GM12878 (cell line): ENCODE measurements at regions not wholly inside any gene's neighbourhood (a gene's known extent, or its start where the extent isn't known, plus 50 kb on each side); places are given as distances from the start of the nearest gene placed in this dataset.
A peak's percentile ranks its signal among the peaks of the same experiment; 100 is the strongest.

Experiments used
- ATAC-seq: fragments of 200-7000 bp; cut with Tn5 transposase; 3 replicates; pipeline ENCODE4 v1.9.1; 2020; ENCODE audit warnings: mild to moderate bottlenecking, moderate library complexity
- BruUV-seq: library from RNA; stranded (reverse); fragments of 400-500 nt; replicated peaks from 2 replicates; lab custom pipeline; 2021; lab: Mats Ljungman, UMichigan
- CTCF ChIA-PET: fragments of 300-600 bp; sonication (Branson Sonifier 250); formaldehyde crosslinking; extraction: SDS; loops from one replicate; lab custom pipeline; 2021; ENCODE audit warnings: inconsistent platforms; lab: Yijun Ruan, JAX
- POLR2A ChIA-PET: fragments of 350-600 bp; formaldehyde crosslinking; extraction: SDS; loops from one replicate; lab custom pipeline; 2021; ENCODE audit warnings: inconsistent platforms; lab: Charles Lee
- RAD21 ChIA-PET: fragments of 300-600 bp; sonication (Branson Sonifier 250); formaldehyde crosslinking; loops from one replicate; lab custom pipeline; 2023; ENCODE audit warnings: antibody characterized with exemption; ENCODE audit not compliant: unreplicated experiment; lab: Charles Lee
- SMC1A ChIA-PET: fragments of 300-600 bp; sonication (Branson Sonifier 250); formaldehyde crosslinking; loops from one replicate; lab custom pipeline; 2023; ENCODE audit not compliant: unreplicated experiment, uncharacterized antibody; lab: Charles Lee
- DNase-seq: peaks from one replicate; pipeline ENCODE4 v3.0.0-alpha.2; 2011; ENCODE audit warnings: low read depth, low spot score
- FAIRE-seq: peaks from 3 replicates; lab custom pipeline; 2011; peaks lifted over from hg19 to GRCh38; lab: Jason Lieb, UNC
- H2AFZ ChIP-seq: 2 replicates; pipeline ENCODE4 v1.6.0; 2011; ENCODE audit warnings: low read depth, low read length, control low read depth; ENCODE audit not compliant: control insufficient read depth
- H3K27ac ChIP-seq: 2 replicates; pipeline ENCODE4 v1.5.1; 2011; ENCODE audit warnings: control low read depth; ENCODE audit not compliant: control insufficient read depth, insufficient read depth
- H3K27me3 ChIP-seq, 2 experiments: replicated peaks in 1 of 2; 2 replicates each; pipeline versions ENCODE4 v1.6.0 to v1.6.1; 2011; ENCODE audit warnings: low read length in 1 of 2; ENCODE audit not compliant: control insufficient read depth in 2 of 2, insufficient read depth in 2 of 2
- H3K36me3 ChIP-seq, 2 experiments: 2 replicates each; pipeline ENCODE4 v1.5.1; 2011; ENCODE audit warnings: low read length in 1 of 2; ENCODE audit not compliant: control insufficient read depth in 2 of 2, insufficient read depth in 2 of 2
- H3K4me1 ChIP-seq: 2 replicates; pipeline ENCODE4 v1.6.1; 2011; ENCODE audit warnings: mild to moderate bottlenecking, low read length, moderate library complexity, mixed read lengths; ENCODE audit not compliant: control insufficient read depth, insufficient read depth
- H3K4me2 ChIP-seq: 2 replicates; pipeline ENCODE4 v1.6.0; 2011; ENCODE audit warnings: control low read depth; ENCODE audit not compliant: control insufficient read depth, insufficient read depth
- H3K4me3 ChIP-seq: fragments of 200-600 bp; sonication (generic); 2 replicates; pipeline ENCODE4 v1.5.1; 2016
- H3K79me2 ChIP-seq: 2 replicates; pipeline ENCODE4 v1.6.0; 2011; ENCODE audit warnings: low read length; ENCODE audit not compliant: control insufficient read depth, insufficient read depth
- H3K9ac ChIP-seq: 2 replicates; pipeline ENCODE4 v1.8.0; 2011; ENCODE audit warnings: low read length, control low read depth, mixed read lengths; ENCODE audit not compliant: control insufficient read depth, insufficient read depth
- H3K9me3 ChIP-seq: replicated peaks from 3 replicates; pipeline ENCODE4 v1.5.1; 2011; ENCODE audit warnings: mild to moderate bottlenecking, low read length; ENCODE audit not compliant: control insufficient read depth, insufficient read depth
- H4K20me1 ChIP-seq: 2 replicates; pipeline ENCODE4 v1.6.0; 2011; ENCODE audit not compliant: control insufficient read depth, insufficient read depth
- CBX3 ChIP-seq: fragments of 200-600 bp; sonication (generic); IDR thresholded peaks from 2 replicates; pipeline ENCODE4 v1.6.1; 2016; ENCODE audit warnings: low read depth, borderline replicate concordance
- CEBPZ ChIP-seq: fragments of 150-350 bp; IDR thresholded peaks from 2 replicates; pipeline ENCODE4 v1.6.1; 2016; ENCODE audit warnings: low read depth, low read length
- DPF2 ChIP-seq: fragments of 450-650 bp; IDR thresholded peaks from 2 replicates; pipeline ENCODE4 v1.6.1; 2017; ENCODE audit warnings: mild to moderate bottlenecking
- PAX8 ChIP-seq: fragments of 450-650 bp; IDR thresholded peaks from 2 replicates; pipeline ENCODE4 v1.6.1; 2017; ENCODE audit warnings: mild to moderate bottlenecking, moderate library complexity
- PKNOX1 ChIP-seq: fragments of 450-650 bp; IDR thresholded peaks from 2 replicates; pipeline ENCODE4 v1.6.1; 2016; ENCODE audit warnings: mild to moderate bottlenecking
- RBBP5 ChIP-seq: fragments of 200-600 bp; sonication (generic); conservative IDR thresholded peaks from 2 replicates; pipeline ENCODE4 v1.6.1; 2016
- SKIL ChIP-seq: fragments of 450-650 bp; IDR thresholded peaks from 2 replicates; pipeline ENCODE4 v1.6.1; 2017; ENCODE audit warnings: mild to moderate bottlenecking, low read depth, inconsistent platforms; ENCODE audit not compliant: poor library complexity, severe bottlenecking
- SMARCA5 ChIP-seq: fragments of 450-650 bp; IDR thresholded peaks from 2 replicates; pipeline ENCODE4 v1.6.1; 2017; ENCODE audit warnings: mild to moderate bottlenecking
- SP1 ChIP-seq: IDR thresholded peaks from one replicate; pipeline ENCODE4 v1.6.1; 2011; ENCODE audit warnings: low read depth, low read length
- SREBF1 ChIP-seq: IDR thresholded peaks from 2 replicates; pipeline ENCODE4 v1.6.1; 2012; ENCODE audit warnings: mild to moderate bottlenecking, low read length
- TCF12 ChIP-seq: IDR thresholded peaks from 2 replicates; pipeline ENCODE4 v1.6.1; 2011; ENCODE audit warnings: low read depth, mild to moderate bottlenecking, low read length
- ZBTB40 ChIP-seq: fragments of 450-650 bp; IDR thresholded peaks from 2 replicates; pipeline ENCODE4 v1.6.1; 2016; ENCODE audit warnings: mild to moderate bottlenecking, moderate library complexity, borderline replicate concordance
- ZNF24 ChIP-seq: fragments of 450-650 bp; IDR thresholded peaks from 2 replicates; pipeline ENCODE4 v1.6.1; 2017; ENCODE audit warnings: antibody characterized with exemption, mild to moderate bottlenecking
- ZNF274 ChIP-seq: IDR thresholded peaks from one replicate; pipeline ENCODE4 v1.8.0; 2011; ENCODE audit not compliant: insufficient read length, insufficient read depth
- ZNF622 ChIP-seq: fragments of 450-650 bp; IDR thresholded peaks from 2 replicates; pipeline ENCODE4 v1.6.1; 2017; ENCODE audit warnings: mild to moderate bottlenecking, inconsistent platforms
- WGBS: methylation state at CpG from one replicate; pipeline ENCODE4 v1.1.6; 2016; ENCODE audit warnings: low lambda C conversion rate; ENCODE audit not compliant: insufficient replicate concordance, insufficient coverage; ENCODE audit errors: missing lambda C conversion rate; 5-methylcytosine and 5-hydroxymethylcytosine counted together
- in situ Hi-C: fragments of 300-500 bp; cut with MboI; formaldehyde crosslinking; loops from 9 replicates; pipeline ENCODE4 v1.14.3; 2018; ENCODE audit warnings: mixed read lengths
- intact Hi-C: fragments of 100-400 bp; cut with micrococcal nuclease; formaldehyde crosslinking; loops from one replicate; pipeline ENCODE4 v1.14.2; 2022; ENCODE audit not compliant: unreplicated experiment

- Histone ChIP-seq H3K4me3 (no peak overlapping the region), H3K79me2 (no peaks in the 10 kb centered on the region), H3K9me3 (no peaks in the 10 kb centered on the region), H3K27me3 (no peaks in the 10 kb centered on the region), H2AFZ (no peak overlapping the region; the same call in 1 of the 2 replicates), H3K9ac (no peak overlapping the region), H3K4me1 (no peaks in the 10 kb centered on the region; the same call in 1 of the 2 replicates), H3K36me3 (no peaks in the 10 kb centered on the region), H3K4me2 (peak overlapping the region; percentile 34; the same call in 1 of the 2 replicates), H4K20me1 (no peaks in the 10 kb centered on the region), H3K27ac (no peak overlapping the region)
- WGBS: 3% methylated on average over 2 of the region's 2 CpGs
- DNase-seq: peak; percentile 42
- in situ Hi-C loops (no loop called here), intact Hi-C loops (loop anchor here (5.0 kb wide), 1 partner anchor 149 kb away; no protein-coding TSS in a partner anchor)
- BruUV-seq: no TSS peak
- ChIA-PET CTCF (interaction anchor here (0.6 to 2.7 kb wide), 5 partner anchors 11 to 225 kb away, joined by 3 to 14 read pairs (median 4); no protein-coding TSS in a partner anchor), RAD21 (interaction anchor here (1.4 to 2.3 kb wide), 6 partner anchors 11 to 224 kb away, joined by 3 to 10 read pairs (median 6); no protein-coding TSS in a partner anchor), SMC1A (interaction anchor here (0.8 to 5.3 kb wide), 14 partner anchors 10 to 224 kb away, joined by 3 to 51 read pairs (median 4); no protein-coding TSS in a partner anchor), POLR2A (interaction anchor here (1.0 to 2.0 kb wide), 3 partner anchors 11 to 13 kb away, joined by 3 to 11 read pairs (median 4); no protein-coding TSS in a partner anchor)
- peak; percentile 13 for FAIRE-seq
- ATAC-seq: peak; percentile 91
- TF ChIP-seq ZNF274 (no peak), TCF12 (0 out of 2 replicates have a peak, but pooled peaks have one; percentile 20), CBX3 (no peak), SP1 (no peak), SREBF1 (no peak), SKIL (peak; percentile 81), SMARCA5 (no peak), PAX8 (no peak), PKNOX1 (peak; percentile 96), ZNF24 (no peak; the same call in 1 of the 2 replicates), ZBTB40 (no peak), CEBPZ (no peak), ZNF622 (no peak), RBBP5 (no peak), DPF2 (peak; percentile 87)
Observed at GRCh38 chr1:90357995-90358394, 359.1 kb downstream of the BARHL2 start.
